ENCODE measurements at regions not wholly inside any gene's neighbourhood (a gene's known extent, or its start where the extent isn't known, plus 50 kb on each side); places are given as distances from the start of the nearest gene placed in this dataset.

- TF ChIP-seq ZNF337 (CRISPR knock-in tag; IDR thresholded peaks at IDR 0.05; ENCODE audit: borderline replicate concordance, low read depth) (no peak), ZNF317 (CRISPR knock-in tag; IDR thresholded peaks at IDR 0.05) (no peak), POGK (CRISPR knock-in tag; conservative IDR thresholded peaks at IDR 0.05) (0 out of 2 replicates have a peak, but pooled peaks have one; percentile 39), ZNF674 (CRISPR knock-in tag; IDR thresholded peaks at IDR 0.05; ENCODE audit: low read depth) (no peak), MAFF (IDR thresholded peaks at IDR 0.05; ENCODE audit: low read depth, low read length) (no peak), BRCA1 (CRISPR knock-in tag; IDR thresholded peaks at IDR 0.05) (0 out of 2 replicates have a peak, but pooled peaks have one; percentile 39), CEBPB (IDR thresholded peaks at IDR 0.05; ENCODE audit: borderline replicate concordance, low read depth, low read length) (0 out of 2 replicates have a peak, but pooled peaks have one; percentile 31), NFYB (CRISPR knock-in tag; IDR thresholded peaks at IDR 0.05) (no peak), ETS1 (CRISPR knock-in tag; IDR thresholded peaks at IDR 0.05) (no peak), MAFG (CRISPR knock-in tag; IDR thresholded peaks at IDR 0.05) (no peak), TCF7L2 (IDR thresholded peaks at IDR 0.05; ENCODE audit: low read depth, low read length) (no peak), FOXP4 (CRISPR knock-in tag; IDR thresholded peaks at IDR 0.05) (no peak), MTF1 (CRISPR knock-in tag; IDR thresholded peaks at IDR 0.05) (no peak), ZBTB43 (CRISPR knock-in tag; conservative IDR thresholded peaks at IDR 0.05) (no peak), CHCHD3 (CRISPR knock-in tag; IDR thresholded peaks at IDR 0.05) (no peak), RAD21 (CRISPR knock-in tag; IDR thresholded peaks at IDR 0.05) (peak; percentile 91), SCMH1 (CRISPR knock-in tag; IDR thresholded peaks at IDR 0.05; ENCODE audit: borderline replicate concordance) (no peak), ZNF784 (CRISPR knock-in tag; IDR thresholded peaks at IDR 0.05; ENCODE audit: borderline replicate concordance) (no peak), SP4 (CRISPR knock-in tag; IDR thresholded peaks at IDR 0.05) (no peak), FOXK1 (CRISPR knock-in tag; IDR thresholded peaks at IDR 0.05; ENCODE audit: borderline replicate concordance, low read depth) (no peak), PREB (CRISPR knock-in tag; IDR thresholded peaks at IDR 0.05) (0 out of 2 replicates have a peak, but pooled peaks have one; percentile 58), WIZ (CRISPR knock-in tag; IDR thresholded peaks at IDR 0.05) (no peak), ZNF44 (CRISPR knock-in tag; IDR thresholded peaks at IDR 0.05) (no peak)
Measured at GRCh38 chr2:120675460-120676130, 60.1 kb upstream of the GLI2 start (continued).
